Panc1 (cell line): ENCODE measurements at regions not wholly inside any gene's neighbourhood (a gene's known extent, or its start where the extent isn't known, plus 50 kb on each side); places are given as distances from the start of the nearest gene placed in this dataset.

Source experiments
- ATAC-seq: fragments of 200-7000 bp; cut with Tn5 transposase; 2 replicates; pipeline ENCODE4 v1.9.1; 2020; ENCODE audit warnings: mild to moderate bottlenecking, moderate library complexity
- BruUV-seq: library from RNA; stranded (reverse); fragments of 400-500 nt; replicated peaks from 2 replicates; lab custom pipeline; 2021; lab: Mats Ljungman, UMichigan
- CTCF ChIA-PET: fragments of 300-600 bp; sonication (Branson Sonifier 250); formaldehyde crosslinking; loops from one replicate; lab custom pipeline; 2022; ENCODE audit warnings: antibody characterized with exemption; lab: Charles Lee
- POLR2A ChIA-PET: fragments of 300-600 bp; sonication (Branson Sonifier 250); formaldehyde crosslinking; loops from one replicate; lab custom pipeline; 2022; ENCODE audit warnings: antibody characterized with exemption; lab: Charles Lee
- DNase-seq: peaks from one replicate; pipeline ENCODE4 v3.0.0-alpha.2; 2010; ENCODE audit warnings: low read depth, low spot score
- H3K27ac ChIP-seq: 2 replicates; pipeline ENCODE4 v1.5.1; 2011; ENCODE audit warnings: mild to moderate bottlenecking, low read length, inconsistent platforms
- H3K27me3 ChIP-seq: fragments of 200-500 bp; sonication (Bioruptor generic); 2 replicates; pipeline ENCODE4 v1.6.0; 2014; ENCODE audit warnings: low read length, inconsistent platforms; ENCODE audit not compliant: control insufficient read depth, insufficient read depth
- H3K36me3 ChIP-seq: fragments of 200-500 bp; sonication (Bioruptor generic); 2 replicates; pipeline ENCODE4 v1.5.1; 2014; ENCODE audit warnings: inconsistent platforms, mild to moderate bottlenecking, low read length, moderate library complexity; ENCODE audit not compliant: control insufficient read depth, insufficient read depth
- H3K4me1 ChIP-seq: 2 replicates; pipeline ENCODE4 v1.5.1; 2011; ENCODE audit warnings: inconsistent platforms, mild to moderate bottlenecking, low read length, moderate library complexity; ENCODE audit not compliant: control insufficient read depth, insufficient read depth
- H3K4me3 ChIP-seq, 2 experiments: 2 replicates each; pipeline ENCODE4 v1.5.1; 2011 to 2012; ENCODE audit warnings: low read depth in 2 of 2, low read length in 2 of 2, mild to moderate bottlenecking in 2 of 2, inconsistent platforms in 1 of 2, moderate library complexity in 1 of 2
- H3K9me3 ChIP-seq: fragments of 200-500 bp; sonication (Bioruptor generic); 2 replicates; pipeline ENCODE4 v1.5.1; 2014; ENCODE audit warnings: low read depth, mild to moderate bottlenecking, inconsistent platforms, low read length, moderate library complexity; ENCODE audit not compliant: control insufficient read depth, insufficient read depth
- POLR2AphosphoS5 ChIP-seq: IDR thresholded peaks from 2 replicates; pipeline ENCODE4 v1.6.1; 2012; ENCODE audit warnings: mild to moderate bottlenecking, low read depth, low read length, moderate library complexity
- SIN3A ChIP-seq: IDR thresholded peaks from 2 replicates; pipeline ENCODE4 v1.6.1; 2012; ENCODE audit warnings: low read depth, mild to moderate bottlenecking, low read length, moderate library complexity, borderline replicate concordance; ENCODE audit not compliant: insufficient read depth
- TCF7L2 ChIP-seq: IDR thresholded peaks from 2 replicates; pipeline ENCODE4 v1.6.1; 2011; ENCODE audit warnings: mild to moderate bottlenecking, low read depth, low read length, inconsistent platforms
- in situ Hi-C: cut with HindIII; loops from 2 replicates; pipeline ENCODE4 v1.10.0; 2016; ENCODE audit warnings: low sequenced_read_pairs, low pct_unique_long_range_greater_than_20kb
- intact Hi-C: fragments of 100-400 bp; cut with micrococcal nuclease; formaldehyde crosslinking; loops from one replicate; pipeline ENCODE4 v1.10.0; 2022; ENCODE audit not compliant: unreplicated experiment
- TF ChIP-seq, protein P1 (sequence below), 2 experiments: IDR thresholded peaks; 2 replicates each; pipeline ENCODE4 v1.6.1; 2011 to 2012; ENCODE audit warnings: low read depth in 2 of 2, control low read depth in 1 of 2, low read length in 1 of 2, mild to moderate bottlenecking in 1 of 2, moderate library complexity in 1 of 2; ENCODE audit not compliant: insufficient read depth in 1 of 2
- TF ChIP-seq, protein P2 (sequence below): fragments of 450-650 bp; IDR thresholded peaks from 2 replicates; pipeline ENCODE4 v1.5.1; 2017; ENCODE audit warnings: mild to moderate bottlenecking

DNA sequence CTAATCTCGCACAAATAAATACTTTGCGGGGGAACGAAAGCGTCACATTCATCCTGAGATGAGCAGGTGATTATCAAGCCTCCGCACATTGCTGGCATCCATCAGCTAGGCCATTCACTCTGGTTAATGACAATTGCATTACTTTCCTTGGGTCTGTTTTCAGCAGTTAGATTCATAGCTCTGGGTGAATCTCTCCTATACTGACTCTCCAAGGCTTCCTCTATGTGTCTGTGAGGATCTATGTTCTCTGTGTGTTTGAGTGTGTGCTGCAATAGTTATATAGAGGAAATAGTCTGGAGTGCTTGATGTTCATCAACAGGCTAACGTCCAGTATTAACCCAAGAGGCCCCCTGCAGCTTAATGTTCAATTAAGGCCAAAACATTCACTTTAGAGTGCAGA lies 133.0 kb upstream of the CTTNBP2NL start:
- intact Hi-C loops (no loop called here), in situ Hi-C loops (no loop called here)
- Histone ChIP-seq H3K4me1 (no peaks in the 10 kb centered on the region), H3K36me3 (no peaks in the 10 kb centered on the region), H3K4me3 (no peak overlapping the region), H3K27ac (no peak overlapping the region), H3K9me3 (no peaks in the 10 kb centered on the region), H3K27me3 (0 out of 2 replicates have a peak, but pooled peaks cover 2% of the 10 kb centered on the region)
- CTCF ChIA-PET: no interaction called here
- TF ChIP-seq SIN3A: no peak
- TF ChIP-seq, protein P1, sequence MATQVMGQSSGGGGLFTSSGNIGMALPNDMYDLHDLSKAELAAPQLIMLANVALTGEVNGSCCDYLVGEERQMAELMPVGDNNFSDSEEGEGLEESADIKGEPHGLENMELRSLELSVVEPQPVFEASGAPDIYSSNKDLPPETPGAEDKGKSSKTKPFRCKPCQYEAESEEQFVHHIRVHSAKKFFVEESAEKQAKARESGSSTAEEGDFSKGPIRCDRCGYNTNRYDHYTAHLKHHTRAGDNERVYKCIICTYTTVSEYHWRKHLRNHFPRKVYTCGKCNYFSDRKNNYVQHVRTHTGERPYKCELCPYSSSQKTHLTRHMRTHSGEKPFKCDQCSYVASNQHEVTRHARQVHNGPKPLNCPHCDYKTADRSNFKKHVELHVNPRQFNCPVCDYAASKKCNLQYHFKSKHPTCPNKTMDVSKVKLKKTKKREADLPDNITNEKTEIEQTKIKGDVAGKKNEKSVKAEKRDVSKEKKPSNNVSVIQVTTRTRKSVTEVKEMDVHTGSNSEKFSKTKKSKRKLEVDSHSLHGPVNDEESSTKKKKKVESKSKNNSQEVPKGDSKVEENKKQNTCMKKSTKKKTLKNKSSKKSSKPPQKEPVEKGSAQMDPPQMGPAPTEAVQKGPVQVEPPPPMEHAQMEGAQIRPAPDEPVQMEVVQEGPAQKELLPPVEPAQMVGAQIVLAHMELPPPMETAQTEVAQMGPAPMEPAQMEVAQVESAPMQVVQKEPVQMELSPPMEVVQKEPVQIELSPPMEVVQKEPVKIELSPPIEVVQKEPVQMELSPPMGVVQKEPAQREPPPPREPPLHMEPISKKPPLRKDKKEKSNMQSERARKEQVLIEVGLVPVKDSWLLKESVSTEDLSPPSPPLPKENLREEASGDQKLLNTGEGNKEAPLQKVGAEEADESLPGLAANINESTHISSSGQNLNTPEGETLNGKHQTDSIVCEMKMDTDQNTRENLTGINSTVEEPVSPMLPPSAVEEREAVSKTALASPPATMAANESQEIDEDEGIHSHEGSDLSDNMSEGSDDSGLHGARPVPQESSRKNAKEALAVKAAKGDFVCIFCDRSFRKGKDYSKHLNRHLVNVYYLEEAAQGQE (IDR thresholded peaks at IDR 0.05; ENCODE audit: insufficient read depth in 1 of 2, low read depth in 2 of 2, low read length in 1 of 2): no peak
- POLR2A ChIA-PET: no interaction called here
- ATAC-seq: no peak
- no TSS peak for BruUV-seq
- DNase-seq: no peak

DNA sequence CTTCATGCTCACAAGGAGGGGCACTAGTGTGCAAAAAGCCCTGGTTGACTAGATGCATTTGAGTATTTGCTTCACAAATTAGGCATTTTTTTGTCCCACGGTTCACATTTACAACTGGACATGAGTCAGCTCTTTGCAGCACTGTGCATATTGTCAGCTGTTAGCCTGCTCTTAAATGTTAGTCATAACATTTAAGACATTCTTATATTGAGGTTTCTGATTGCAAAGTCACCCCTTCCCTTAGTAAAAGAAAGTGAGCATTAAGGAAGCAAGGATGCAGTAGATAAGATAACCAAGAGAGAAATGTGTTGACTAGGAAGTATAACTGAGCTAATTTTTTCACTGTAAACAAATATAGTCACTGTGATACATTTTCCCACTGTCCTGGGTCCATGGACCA lies 132.6 kb upstream of the CTTNBP2NL start:
- Histone ChIP-seq H3K27me3 (0 out of 2 replicates have a peak, but pooled peaks cover 2% of the 10 kb centered on the region), H3K4me3 (no peak overlapping the region), H3K36me3 (no peaks in the 10 kb centered on the region), H3K4me1 (no peaks in the 10 kb centered on the region), H3K27ac (no peak overlapping the region), H3K9me3 (no peaks in the 10 kb centered on the region)
- ATAC-seq (no peak), DNase-seq (no peak)
- POLR2A ChIA-PET: no interaction called here
- in situ Hi-C loops (no loop called here), intact Hi-C loops (no loop called here)
- BruUV-seq: no TSS peak
- TF ChIP-seq, protein P2, sequence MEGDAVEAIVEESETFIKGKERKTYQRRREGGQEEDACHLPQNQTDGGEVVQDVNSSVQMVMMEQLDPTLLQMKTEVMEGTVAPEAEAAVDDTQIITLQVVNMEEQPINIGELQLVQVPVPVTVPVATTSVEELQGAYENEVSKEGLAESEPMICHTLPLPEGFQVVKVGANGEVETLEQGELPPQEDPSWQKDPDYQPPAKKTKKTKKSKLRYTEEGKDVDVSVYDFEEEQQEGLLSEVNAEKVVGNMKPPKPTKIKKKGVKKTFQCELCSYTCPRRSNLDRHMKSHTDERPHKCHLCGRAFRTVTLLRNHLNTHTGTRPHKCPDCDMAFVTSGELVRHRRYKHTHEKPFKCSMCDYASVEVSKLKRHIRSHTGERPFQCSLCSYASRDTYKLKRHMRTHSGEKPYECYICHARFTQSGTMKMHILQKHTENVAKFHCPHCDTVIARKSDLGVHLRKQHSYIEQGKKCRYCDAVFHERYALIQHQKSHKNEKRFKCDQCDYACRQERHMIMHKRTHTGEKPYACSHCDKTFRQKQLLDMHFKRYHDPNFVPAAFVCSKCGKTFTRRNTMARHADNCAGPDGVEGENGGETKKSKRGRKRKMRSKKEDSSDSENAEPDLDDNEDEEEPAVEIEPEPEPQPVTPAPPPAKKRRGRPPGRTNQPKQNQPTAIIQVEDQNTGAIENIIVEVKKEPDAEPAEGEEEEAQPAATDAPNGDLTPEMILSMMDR: no peak
- TF ChIP-seq, protein P1 (IDR thresholded peaks at IDR 0.05; ENCODE audit: insufficient read depth in 1 of 2, low read depth in 2 of 2, low read length in 1 of 2): no peak
- TF ChIP-seq SIN3A (no peak), TCF7L2 (no peak), POLR2AphosphoS5 (no peak)
- CTCF ChIA-PET: no interaction called here
